ENCODE measurements at regions not wholly inside any gene's neighbourhood (a gene's known extent, or its start where the extent isn't known, plus 50 kb on each side); places are given as distances from the start of the nearest gene placed in this dataset.

- TF ChIP-seq POLR2AphosphoS5 (IDR thresholded peaks at IDR 0.05; ENCODE audit: low read depth, low read length) (no peak), REST (IDR thresholded peaks at IDR 0.05; ENCODE audit: insufficient read depth in 1 of 2, low read depth in 2 of 2, low read length in 2 of 2) (no peak), SIN3A (IDR thresholded peaks at IDR 0.05; ENCODE audit: borderline replicate concordance, insufficient read depth, low read length) (no peak)
These were observed 170.2 kb upstream of the CD180 start for GRCh38 chr5:67366691-67367395.

All from PFSK-1 (cell line).